ENCODE measurements at regions not wholly inside any gene's neighbourhood (a gene's known extent, or its start where the extent isn't known, plus 50 kb on each side); places are given as distances from the start of the nearest gene placed in this dataset.

DNA sequence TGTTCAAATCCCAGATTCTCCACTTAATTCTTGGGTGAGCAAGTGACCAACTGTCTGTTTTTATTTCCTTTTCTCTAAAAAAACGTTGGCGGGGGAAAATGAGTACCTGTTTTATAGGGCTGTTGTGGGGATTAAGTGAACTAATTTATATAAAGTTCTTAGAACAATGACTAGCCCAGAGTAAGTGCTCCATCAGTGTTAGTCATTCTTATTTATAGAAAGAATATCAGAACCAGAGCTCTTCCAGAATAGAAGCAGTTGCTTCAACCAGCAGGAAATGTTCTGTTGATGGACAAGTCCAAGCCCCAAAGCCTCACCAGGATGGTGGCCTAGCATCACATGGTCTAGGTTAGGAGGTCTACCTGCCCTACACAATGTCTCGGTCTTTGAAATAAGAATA is 379.2 kb downstream of the ACTL7B start:
- Mint-ChIP-seq H3K4me1 (no peaks in the 10 kb centered on the region), H3K27me3 (no peaks in the 10 kb centered on the region), H3K9me3 (ENCODE audit: insufficient read depth) (no peaks in the 10 kb centered on the region), H3K4me3 (no peak overlapping the region), H3K27ac (no peak overlapping the region)
- TF ChIP-seq CTCF (IDR thresholded peaks at IDR 0.05) (no peak), EZH2 (IDR thresholded peaks at IDR 0.05; ENCODE audit: borderline replicate concordance, insufficient read depth, low read depth, low read length, poor library complexity, severe bottlenecking) (no peak)
- H4K20me1 ChIP-seq (ENCODE audit: control insufficient read depth, insufficient read depth, low read length, poor library complexity, severe bottlenecking): no peaks in the 10 kb centered on the region
- no peaks in the 10 kb centered on the region for H3K4me1 ChIP-seq (ENCODE audit: control insufficient read depth in 2 of 2, insufficient read depth in 2 of 2, low read length in 2 of 2)
- H2AFZ ChIP-seq (ENCODE audit: insufficient read depth, low read depth, low read length, poor library complexity, severe bottlenecking): no peak overlapping the region
- WGBS (ENCODE audit: insufficient coverage): no CpG with 5 or more reads among the region's 3 CpGs
- H3K79me2 ChIP-seq (ENCODE audit: control insufficient read depth, insufficient read depth, low read length): no peaks in the 10 kb centered on the region
- H3K4me3 ChIP-seq (ENCODE audit: control extremely low read depth in 1 of 5, extremely low read depth in 1 of 5, insufficient read depth in 1 of 5, low read depth in 2 of 5, low read length in 4 of 5): no peak overlapping the region
- no peak overlapping the region for H3K9ac ChIP-seq (ENCODE audit: low read length)
- H3K27ac ChIP-seq (ENCODE audit: low read length in 2 of 2): no peak overlapping the region
- POLR2A ChIA-PET: no interaction called here
- CTCF ChIA-PET: no interaction called here
- intact Hi-C loops (cut with micrococcal nuclease): no loop called here
- ATAC-seq (ENCODE audit: low read depth) (no peak), DNase-seq (no peak)
- H3K9me3 ChIP-seq (ENCODE audit: control extremely low read depth in 1 of 3, control insufficient read depth in 2 of 3, insufficient read depth in 1 of 3, low read length in 2 of 3): no peaks in the 10 kb centered on the region
- H3K36me3 ChIP-seq (replicated peaks in 1 of 2; ENCODE audit: control extremely low read depth in 1 of 2, control insufficient read depth in 1 of 2, extremely low read depth in 1 of 2, insufficient read depth in 2 of 2, low read length in 1 of 2): no peaks in the 10 kb centered on the region
- no peaks in the 10 kb centered on the region for H3K27me3 ChIP-seq (replicated peaks in 1 of 4; ENCODE audit: control extremely low read depth in 1 of 4, control insufficient read depth in 3 of 4, insufficient read depth in 4 of 4, low read length in 3 of 4)
- no peak overlapping the region for H3K4me2 ChIP-seq (replicated peaks; ENCODE audit: low read depth, low read length, poor library complexity, severe bottlenecking)

- Histone ChIP-seq H3K36me3 (replicated peaks in 1 of 2; ENCODE audit: control extremely low read depth in 1 of 2, control insufficient read depth in 1 of 2, extremely low read depth in 1 of 2, insufficient read depth in 2 of 2, low read length in 1 of 2) (no peaks in the 10 kb centered on the region), H3K9me3 (ENCODE audit: control extremely low read depth in 1 of 3, control insufficient read depth in 2 of 3, insufficient read depth in 1 of 3, low read length in 2 of 3) (no peaks in the 10 kb centered on the region), H3K27me3 (replicated peaks in 1 of 4; ENCODE audit: control extremely low read depth in 1 of 4, control insufficient read depth in 3 of 4, insufficient read depth in 4 of 4, low read length in 3 of 4) (no peaks in the 10 kb centered on the region), H3K9ac (ENCODE audit: low read length) (no peak overlapping the region), H2AFZ (ENCODE audit: insufficient read depth, low read depth, low read length, poor library complexity, severe bottlenecking) (no peak overlapping the region), H3K79me2 (ENCODE audit: control insufficient read depth, insufficient read depth, low read length) (no peaks in the 10 kb centered on the region), H4K20me1 (ENCODE audit: control insufficient read depth, insufficient read depth, low read length, poor library complexity, severe bottlenecking) (no peaks in the 10 kb centered on the region), H3K4me1 (ENCODE audit: control insufficient read depth in 2 of 2, insufficient read depth in 2 of 2, low read length in 2 of 2) (no peaks in the 10 kb centered on the region), H3K4me3 (ENCODE audit: control extremely low read depth in 1 of 5, extremely low read depth in 1 of 5, insufficient read depth in 1 of 5, low read depth in 2 of 5, low read length in 4 of 5) (no peak overlapping the region), H3K4me2 (replicated peaks; ENCODE audit: low read depth, low read length, poor library complexity, severe bottlenecking) (no peak overlapping the region), H3K27ac (ENCODE audit: low read length in 2 of 2) (no peak overlapping the region)
- no CpG with 5 or more reads among the region's 2 CpGs for WGBS (ENCODE audit: insufficient coverage)
- H3K27me3 Mint-ChIP-seq: no peaks in the 10 kb centered on the region
- H3K4me3 Mint-ChIP-seq: no peak overlapping the region
- ATAC-seq (ENCODE audit: low read depth) (no peak), DNase-seq (no peak)
- intact Hi-C loops (cut with micrococcal nuclease): no loop called here
- TF ChIP-seq CTCF (IDR thresholded peaks at IDR 0.05) (no peak), EZH2 (IDR thresholded peaks at IDR 0.05; ENCODE audit: borderline replicate concordance, insufficient read depth, low read depth, low read length, poor library complexity, severe bottlenecking) (no peak)
- CTCF ChIA-PET: interaction anchor here (0.6 kb wide), 1 partner anchor 90 kb away, joined by 3 read pairs; no protein-coding TSS in a partner anchor
- no peak overlapping the region for H3K27ac Mint-ChIP-seq
- POLR2A ChIA-PET: no interaction called here
- no peaks in the 10 kb centered on the region for H3K4me1 Mint-ChIP-seq
- H3K9me3 Mint-ChIP-seq (ENCODE audit: insufficient read depth): no peaks in the 10 kb centered on the region
These were observed 380.0 kb downstream of the ACTL7B start for GRCh38 chr9:108475813-108476212.

Measured in B cell (primary cell).